WTC11 (cell line): ENCODE measurements at regions not wholly inside any gene's neighbourhood (a gene's known extent, or its start where the extent isn't known, plus 50 kb on each side); places are given as distances from the start of the nearest gene placed in this dataset.

ENCODE experiments used
- ATAC-seq: fragments of 200-7000 bp; cut with Tn5 transposase; 2 replicates; pipeline ENCODE4 v1.10.0; 2021; ENCODE audit warnings: mild to moderate bottlenecking, moderate library complexity
- CTCF ChIA-PET: fragments of 300-600 bp; sonication (Branson Sonifier 250); formaldehyde crosslinking; loops from one replicate; lab custom pipeline; 2021; ENCODE audit warnings: antibody characterized with exemption; lab: Charles Lee
- POLR2A ChIA-PET: fragments of 350-600 bp; sonication (Branson Sonifier 250); formaldehyde crosslinking; loops from one replicate; lab custom pipeline; 2021; ENCODE audit warnings: antibody characterized with exemption; lab: Charles Lee
- DNase-seq: peaks from one replicate; pipeline ENCODE4 v3.0.0; 2021; ENCODE audit warnings: low spot score
- H3K27ac Mint-ChIP-seq: 2 replicates; pipeline ENCODE4 v1.8.0; 2021; ENCODE audit warnings: mixed read lengths
- H3K27me3 Mint-ChIP-seq: 2 replicates; pipeline ENCODE4 v1.8.0; 2021; ENCODE audit warnings: low read depth, mild to moderate bottlenecking, moderate library complexity, mixed read lengths
- H3K36me3 Mint-ChIP-seq: 2 replicates; pipeline ENCODE4 v1.8.0; 2021; ENCODE audit warnings: mixed read lengths
- H3K4me1 Mint-ChIP-seq: 2 replicates; pipeline ENCODE4 v1.8.0; 2022; ENCODE audit warnings: mixed read lengths
- H3K4me3 Mint-ChIP-seq: 2 replicates; pipeline ENCODE4 v1.8.0; 2021; ENCODE audit warnings: mild to moderate bottlenecking, moderate library complexity, mixed read lengths
- H3K9me3 Mint-ChIP-seq: 2 replicates; pipeline ENCODE4 v1.8.0; 2021; ENCODE audit warnings: mixed read lengths
- ATF1 ChIP-seq: sonication (generic); formaldehyde crosslinking; IDR thresholded peaks from 2 replicates; pipeline ENCODE4 v1.8.1; 2023; ENCODE audit warnings: mild to moderate bottlenecking, moderate library complexity, missing genetic modification reagents
- CREB1 ChIP-seq: sonication (generic); formaldehyde crosslinking; IDR thresholded peaks from 2 replicates; pipeline ENCODE4 v1.8.0; 2023; ENCODE audit warnings: mild to moderate bottlenecking, missing genetic modification reagents
- CREM ChIP-seq: sonication (generic); formaldehyde crosslinking; IDR thresholded peaks from 2 replicates; pipeline ENCODE4 v1.8.1; 2022; ENCODE audit warnings: mild to moderate bottlenecking, missing genetic modification reagents, moderate library complexity
- FOXK1 ChIP-seq: sonication (generic); formaldehyde crosslinking; IDR thresholded peaks from 2 replicates; pipeline ENCODE4 v1.8.0; 2022; ENCODE audit warnings: mild to moderate bottlenecking, moderate library complexity, missing genetic modification reagents
- FOXP1 ChIP-seq: sonication (generic); formaldehyde crosslinking; IDR thresholded peaks from 2 replicates; pipeline ENCODE4 v1.8.0; 2022; ENCODE audit warnings: missing genetic modification reagents, mild to moderate bottlenecking, moderate library complexity, borderline replicate concordance
- GTF2I ChIP-seq: fragments of 250-450 bp; sonication (Bioruptor Pico); conservative IDR thresholded peaks from 2 replicates; pipeline ENCODE4 v1.4.0; 2021; ENCODE audit warnings: mild to moderate bottlenecking
- HMGA2 ChIP-seq: fragments of 250-450 bp; sonication (Bioruptor Pico); IDR thresholded peaks from 2 replicates; pipeline ENCODE4 v1.4.0; 2021; ENCODE audit warnings: mild to moderate bottlenecking, moderate library complexity
- JUN ChIP-seq: sonication (generic); formaldehyde crosslinking; IDR thresholded peaks from 2 replicates; pipeline ENCODE4 v1.8.0; 2023; ENCODE audit warnings: mild to moderate bottlenecking, missing genetic modification reagents
- MYBL2 ChIP-seq: sonication (generic); formaldehyde crosslinking; IDR thresholded peaks from 2 replicates; pipeline ENCODE4 v1.8.1; 2023; ENCODE audit warnings: mild to moderate bottlenecking, moderate library complexity, missing genetic modification reagents
- NFYB ChIP-seq: sonication (generic); formaldehyde crosslinking; conservative IDR thresholded peaks from 2 replicates; pipeline ENCODE4 v1.8.0; 2022; ENCODE audit warnings: low read depth, missing genetic modification reagents
- PRRX2 ChIP-seq: fragments of 250-450 bp; sonication (Bioruptor Pico); IDR thresholded peaks from 2 replicates; pipeline ENCODE4 v1.8.0; 2021; ENCODE audit warnings: mild to moderate bottlenecking
- RORB ChIP-seq: fragments of 250-450 bp; sonication (Bioruptor Pico); IDR thresholded peaks from 2 replicates; pipeline ENCODE4 v1.9.0; 2021; ENCODE audit warnings: mild to moderate bottlenecking
- ZNF121 ChIP-seq: sonication (generic); formaldehyde crosslinking; IDR thresholded peaks from 2 replicates; pipeline ENCODE4 v1.8.0; 2023; ENCODE audit warnings: missing genetic modification reagents
- ZNF138 ChIP-seq: sonication (generic); formaldehyde crosslinking; conservative IDR thresholded peaks from 2 replicates; pipeline ENCODE4 v1.8.1; 2022; ENCODE audit warnings: mild to moderate bottlenecking, moderate library complexity, missing genetic modification reagents
- ZNF219 ChIP-seq: sonication (generic); formaldehyde crosslinking; IDR thresholded peaks from 2 replicates; pipeline ENCODE4 v1.8.0; 2023; ENCODE audit warnings: missing genetic modification reagents, mild to moderate bottlenecking, borderline replicate concordance
- ZNF317 ChIP-seq: sonication (generic); formaldehyde crosslinking; IDR thresholded peaks from 2 replicates; pipeline ENCODE4 v1.8.1; 2023; ENCODE audit warnings: low read depth, mild to moderate bottlenecking, moderate library complexity, missing genetic modification reagents, borderline replicate concordance
- TF ChIP-seq, protein P1 (sequence below): sonication (generic); formaldehyde crosslinking; IDR thresholded peaks from 2 replicates; pipeline ENCODE4 v1.8.0; 2022; ENCODE audit warnings: mild to moderate bottlenecking, missing genetic modification reagents
- TF ChIP-seq, protein P2 (sequence below): sonication (generic); formaldehyde crosslinking; IDR thresholded peaks from 2 replicates; pipeline ENCODE4 v1.8.1; 2022; ENCODE audit warnings: low read depth, missing genetic modification reagents, borderline replicate concordance
- TF ChIP-seq, protein P3 (sequence below): sonication (generic); formaldehyde crosslinking; IDR thresholded peaks from 2 replicates; pipeline ENCODE4 v1.8.0; 2022; ENCODE audit warnings: mild to moderate bottlenecking, missing genetic modification reagents
- TF ChIP-seq, protein P4 (sequence below): fragments of 250-450 bp; sonication (Bioruptor Pico); IDR thresholded peaks from 2 replicates; pipeline ENCODE4 v1.9.0; 2021; ENCODE audit warnings: mild to moderate bottlenecking
- TF ChIP-seq, protein P5 (sequence below): sonication (generic); formaldehyde crosslinking; IDR thresholded peaks from 2 replicates; pipeline ENCODE4 v1.8.1; 2023; ENCODE audit warnings: mild to moderate bottlenecking, moderate library complexity, missing genetic modification reagents
- TF ChIP-seq, protein P6 (sequence below): sonication (generic); formaldehyde crosslinking; IDR thresholded peaks from 2 replicates; pipeline ENCODE4 v1.8.1; 2022; ENCODE audit warnings: low read depth, mild to moderate bottlenecking, moderate library complexity, missing genetic modification reagents, borderline replicate concordance
- TF ChIP-seq, protein P7 (sequence below): sonication (generic); formaldehyde crosslinking; IDR thresholded peaks from 2 replicates; pipeline ENCODE4 v1.8.1; 2023; ENCODE audit warnings: mild to moderate bottlenecking, missing genetic modification reagents, moderate library complexity
- TF ChIP-seq, protein P8 (sequence below): sonication (generic); formaldehyde crosslinking; conservative IDR thresholded peaks from 2 replicates; pipeline ENCODE4 v1.8.1; 2023; ENCODE audit warnings: mild to moderate bottlenecking, low read depth, missing genetic modification reagents, moderate library complexity

DNA sequence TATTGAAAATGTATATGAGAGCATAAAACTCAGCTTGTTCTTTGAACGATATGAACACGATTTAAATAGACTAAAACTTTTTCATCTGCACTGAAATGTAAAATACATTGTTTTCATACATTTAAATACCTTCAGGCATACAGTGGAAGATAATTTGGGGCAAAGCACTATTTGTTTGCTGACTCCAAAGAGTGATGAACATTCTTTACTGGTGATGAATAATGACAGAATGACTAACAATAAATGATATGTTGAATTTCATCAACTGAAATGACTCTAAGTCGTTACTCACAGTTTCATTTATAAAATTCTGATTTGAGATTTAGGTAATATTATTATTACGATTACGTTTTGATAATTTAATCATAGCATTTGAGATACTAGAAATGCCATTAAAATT is 1160.1 kb downstream of the NLGN4X start:
- Mint-ChIP-seq H3K4me1 (no peaks in the 10 kb centered on the region), H3K4me3 (no peak overlapping the region), H3K36me3 (no peaks in the 10 kb centered on the region), H3K9me3 (no peaks in the 10 kb centered on the region), H3K27me3 (no peaks in the 10 kb centered on the region)
- no peak for ATAC-seq
- ChIA-PET POLR2A (no interaction called here), CTCF (no interaction called here)
- no peak for DNase-seq
- TF ChIP-seq, protein P1, sequence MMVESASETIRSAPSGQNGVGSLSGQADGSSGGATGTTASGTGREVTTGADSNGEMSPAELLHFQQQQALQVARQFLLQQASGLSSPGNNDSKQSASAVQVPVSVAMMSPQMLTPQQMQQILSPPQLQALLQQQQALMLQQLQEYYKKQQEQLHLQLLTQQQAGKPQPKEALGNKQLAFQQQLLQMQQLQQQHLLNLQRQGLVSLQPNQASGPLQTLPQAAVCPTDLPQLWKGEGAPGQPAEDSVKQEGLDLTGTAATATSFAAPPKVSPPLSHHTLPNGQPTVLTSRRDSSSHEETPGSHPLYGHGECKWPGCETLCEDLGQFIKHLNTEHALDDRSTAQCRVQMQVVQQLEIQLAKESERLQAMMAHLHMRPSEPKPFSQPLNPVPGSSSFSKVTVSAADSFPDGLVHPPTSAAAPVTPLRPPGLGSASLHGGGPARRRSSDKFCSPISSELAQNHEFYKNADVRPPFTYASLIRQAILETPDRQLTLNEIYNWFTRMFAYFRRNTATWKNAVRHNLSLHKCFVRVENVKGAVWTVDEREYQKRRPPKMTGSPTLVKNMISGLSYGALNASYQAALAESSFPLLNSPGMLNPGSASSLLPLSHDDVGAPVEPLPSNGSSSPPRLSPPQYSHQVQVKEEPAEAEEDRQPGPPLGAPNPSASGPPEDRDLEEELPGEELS = no peak
- no peak for TF ChIP-seq JUN (CRISPR knock-in tag)
- no peak for TF ChIP-seq GTF2I (CRISPR knock-in tag)
- no peak for TF ChIP-seq NFYB (CRISPR knock-in tag)
- no peak for TF ChIP-seq CREM (CRISPR knock-in tag)
- TF ChIP-seq, protein P2, sequence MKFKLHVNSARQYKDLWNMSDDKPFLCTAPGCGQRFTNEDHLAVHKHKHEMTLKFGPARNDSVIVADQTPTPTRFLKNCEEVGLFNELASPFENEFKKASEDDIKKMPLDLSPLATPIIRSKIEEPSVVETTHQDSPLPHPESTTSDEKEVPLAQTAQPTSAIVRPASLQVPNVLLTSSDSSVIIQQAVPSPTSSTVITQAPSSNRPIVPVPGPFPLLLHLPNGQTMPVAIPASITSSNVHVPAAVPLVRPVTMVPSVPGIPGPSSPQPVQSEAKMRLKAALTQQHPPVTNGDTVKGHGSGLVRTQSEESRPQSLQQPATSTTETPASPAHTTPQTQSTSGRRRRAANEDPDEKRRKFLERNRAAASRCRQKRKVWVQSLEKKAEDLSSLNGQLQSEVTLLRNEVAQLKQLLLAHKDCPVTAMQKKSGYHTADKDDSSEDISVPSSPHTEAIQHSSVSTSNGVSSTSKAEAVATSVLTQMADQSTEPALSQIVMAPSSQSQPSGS = no peak
- TF ChIP-seq, protein P3, sequence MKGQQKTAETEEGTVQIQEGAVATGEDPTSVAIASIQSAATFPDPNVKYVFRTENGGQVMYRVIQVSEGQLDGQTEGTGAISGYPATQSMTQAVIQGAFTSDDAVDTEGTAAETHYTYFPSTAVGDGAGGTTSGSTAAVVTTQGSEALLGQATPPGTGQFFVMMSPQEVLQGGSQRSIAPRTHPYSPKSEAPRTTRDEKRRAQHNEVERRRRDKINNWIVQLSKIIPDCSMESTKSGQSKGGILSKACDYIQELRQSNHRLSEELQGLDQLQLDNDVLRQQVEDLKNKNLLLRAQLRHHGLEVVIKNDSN = no peak
- TF ChIP-seq, all 79 proteins: peak for 0
- no peak overlapping the region for H3K27ac Mint-ChIP-seq

DNA sequence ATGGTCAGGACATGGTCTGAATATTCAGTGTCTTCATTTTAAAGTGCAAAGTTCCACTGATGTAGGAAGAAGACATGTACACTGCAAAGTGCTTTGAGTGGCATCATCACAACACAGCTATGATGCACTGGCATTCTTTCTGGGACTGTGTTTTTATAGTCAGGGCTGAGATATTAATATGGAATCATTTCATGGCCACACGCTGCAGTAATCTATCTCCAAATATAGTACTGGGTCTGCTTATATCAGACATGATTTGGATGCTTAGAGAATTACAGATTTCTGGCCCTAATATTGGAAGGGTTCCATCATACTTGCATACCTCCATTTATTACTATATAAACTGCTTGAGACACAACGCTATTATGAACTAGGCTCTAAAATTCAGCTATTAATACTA is 1170.9 kb downstream of the NLGN4X start:
- no peak for ATAC-seq

DNA sequence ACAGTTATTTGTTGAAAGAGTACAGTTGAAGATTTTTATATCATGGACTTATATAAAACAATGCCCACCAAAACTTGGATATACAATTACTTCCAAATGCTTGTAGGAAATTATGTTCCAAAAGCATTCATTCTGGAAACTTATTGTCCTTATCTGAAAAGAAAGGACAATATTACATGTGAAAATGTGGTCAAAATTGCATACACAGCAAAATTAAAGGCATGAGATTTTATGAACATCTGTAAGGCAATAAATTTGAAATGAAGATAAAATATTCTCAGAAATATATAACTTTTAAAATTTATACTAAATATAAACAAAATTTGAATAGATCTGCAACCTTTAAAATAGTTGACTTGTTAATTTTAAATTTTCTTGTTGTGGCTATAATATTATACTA is 1173.8 kb downstream of the NLGN4X start:
- no peak overlapping the region for H3K4me3 Mint-ChIP-seq
- POLR2A ChIA-PET = no interaction called here
- peaks cover 14% of the 10 kb centered on the region for H3K4me1 Mint-ChIP-seq
- no peaks in the 10 kb centered on the region for H3K9me3 Mint-ChIP-seq
- CTCF ChIA-PET = no interaction called here
- H3K36me3 Mint-ChIP-seq = peaks cover 2% of the 10 kb centered on the region; the same call in 1 of the 2 replicates
- ATAC-seq (no peak), DNase-seq (no peak)
- H3K27ac Mint-ChIP-seq = no peak overlapping the region
- H3K27me3 Mint-ChIP-seq = no peaks in the 10 kb centered on the region; the same call in 1 of the 2 replicates
- TF ChIP-seq, protein P4, sequence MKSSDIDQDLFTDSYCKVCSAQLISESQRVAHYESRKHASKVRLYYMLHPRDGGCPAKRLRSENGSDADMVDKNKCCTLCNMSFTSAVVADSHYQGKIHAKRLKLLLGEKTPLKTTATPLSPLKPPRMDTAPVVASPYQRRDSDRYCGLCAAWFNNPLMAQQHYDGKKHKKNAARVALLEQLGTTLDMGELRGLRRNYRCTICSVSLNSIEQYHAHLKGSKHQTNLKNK (CRISPR knock-in tag) = no peak
- no peak for TF ChIP-seq PRRX2 (CRISPR knock-in tag)
- TF ChIP-seq RORB = no peak
- TF ChIP-seq, protein P5, sequence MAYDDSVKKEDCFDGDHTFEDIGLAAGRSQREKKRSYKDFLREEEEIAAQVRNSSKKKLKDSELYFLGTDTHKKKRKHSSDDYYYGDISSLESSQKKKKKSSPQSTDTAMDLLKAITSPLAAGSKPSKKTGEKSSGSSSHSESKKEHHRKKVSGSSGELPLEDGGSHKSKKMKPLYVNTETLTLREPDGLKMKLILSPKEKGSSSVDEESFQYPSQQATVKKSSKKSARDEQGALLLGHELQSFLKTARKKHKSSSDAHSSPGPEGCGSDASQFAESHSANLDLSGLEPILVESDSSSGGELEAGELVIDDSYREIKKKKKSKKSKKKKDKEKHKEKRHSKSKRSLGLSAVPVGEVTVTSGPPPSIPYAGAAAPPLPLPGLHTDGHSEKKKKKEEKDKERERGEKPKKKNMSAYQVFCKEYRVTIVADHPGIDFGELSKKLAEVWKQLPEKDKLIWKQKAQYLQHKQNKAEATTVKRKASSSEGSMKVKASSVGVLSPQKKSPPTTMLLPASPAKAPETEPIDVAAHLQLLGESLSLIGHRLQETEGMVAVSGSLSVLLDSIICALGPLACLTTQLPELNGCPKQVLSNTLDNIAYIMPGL (CRISPR knock-in tag) = no peak
- TF ChIP-seq ZNF121 (CRISPR knock-in tag) = no peak
- no peak for TF ChIP-seq ZNF138 (CRISPR knock-in tag)
- no peak for TF ChIP-seq ZNF317
- TF ChIP-seq, protein P6, sequence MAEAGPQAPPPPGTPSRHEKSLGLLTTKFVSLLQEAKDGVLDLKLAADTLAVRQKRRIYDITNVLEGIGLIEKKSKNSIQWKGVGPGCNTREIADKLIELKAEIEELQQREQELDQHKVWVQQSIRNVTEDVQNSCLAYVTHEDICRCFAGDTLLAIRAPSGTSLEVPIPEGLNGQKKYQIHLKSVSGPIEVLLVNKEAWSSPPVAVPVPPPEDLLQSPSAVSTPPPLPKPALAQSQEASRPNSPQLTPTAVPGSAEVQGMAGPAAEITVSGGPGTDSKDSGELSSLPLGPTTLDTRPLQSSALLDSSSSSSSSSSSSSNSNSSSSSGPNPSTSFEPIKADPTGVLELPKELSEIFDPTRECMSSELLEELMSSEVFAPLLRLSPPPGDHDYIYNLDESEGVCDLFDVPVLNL (CRISPR knock-in tag) = no peak
- TF ChIP-seq, protein P7, sequence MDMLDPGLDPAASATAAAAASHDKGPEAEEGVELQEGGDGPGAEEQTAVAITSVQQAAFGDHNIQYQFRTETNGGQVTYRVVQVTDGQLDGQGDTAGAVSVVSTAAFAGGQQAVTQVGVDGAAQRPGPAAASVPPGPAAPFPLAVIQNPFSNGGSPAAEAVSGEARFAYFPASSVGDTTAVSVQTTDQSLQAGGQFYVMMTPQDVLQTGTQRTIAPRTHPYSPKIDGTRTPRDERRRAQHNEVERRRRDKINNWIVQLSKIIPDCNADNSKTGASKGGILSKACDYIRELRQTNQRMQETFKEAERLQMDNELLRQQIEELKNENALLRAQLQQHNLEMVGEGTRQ (CRISPR knock-in tag) = no peak
- no peak for TF ChIP-seq ZNF219
- no peak for TF ChIP-seq HMGA2 (CRISPR knock-in tag)

More for the DNA sequence above, 1170.9 kb downstream of the NLGN4X start:
- Mint-ChIP-seq H3K27me3 (no peaks in the 10 kb centered on the region; the same call in 1 of the 2 replicates), H3K4me1 (peaks cover 14% of the 10 kb centered on the region), H3K27ac (no peak overlapping the region), H3K9me3 (no peaks in the 10 kb centered on the region), H3K36me3 (no peaks in the 10 kb centered on the region), H3K4me3 (no peak overlapping the region)
- TF ChIP-seq CREB1 (CRISPR knock-in tag) (no peak), FOXP1 (CRISPR knock-in tag) (no peak), GTF2I (CRISPR knock-in tag) (no peak), FOXK1 (no peak), ATF1 (CRISPR knock-in tag) (no peak), MYBL2 (no peak)
- TF ChIP-seq, protein P8, sequence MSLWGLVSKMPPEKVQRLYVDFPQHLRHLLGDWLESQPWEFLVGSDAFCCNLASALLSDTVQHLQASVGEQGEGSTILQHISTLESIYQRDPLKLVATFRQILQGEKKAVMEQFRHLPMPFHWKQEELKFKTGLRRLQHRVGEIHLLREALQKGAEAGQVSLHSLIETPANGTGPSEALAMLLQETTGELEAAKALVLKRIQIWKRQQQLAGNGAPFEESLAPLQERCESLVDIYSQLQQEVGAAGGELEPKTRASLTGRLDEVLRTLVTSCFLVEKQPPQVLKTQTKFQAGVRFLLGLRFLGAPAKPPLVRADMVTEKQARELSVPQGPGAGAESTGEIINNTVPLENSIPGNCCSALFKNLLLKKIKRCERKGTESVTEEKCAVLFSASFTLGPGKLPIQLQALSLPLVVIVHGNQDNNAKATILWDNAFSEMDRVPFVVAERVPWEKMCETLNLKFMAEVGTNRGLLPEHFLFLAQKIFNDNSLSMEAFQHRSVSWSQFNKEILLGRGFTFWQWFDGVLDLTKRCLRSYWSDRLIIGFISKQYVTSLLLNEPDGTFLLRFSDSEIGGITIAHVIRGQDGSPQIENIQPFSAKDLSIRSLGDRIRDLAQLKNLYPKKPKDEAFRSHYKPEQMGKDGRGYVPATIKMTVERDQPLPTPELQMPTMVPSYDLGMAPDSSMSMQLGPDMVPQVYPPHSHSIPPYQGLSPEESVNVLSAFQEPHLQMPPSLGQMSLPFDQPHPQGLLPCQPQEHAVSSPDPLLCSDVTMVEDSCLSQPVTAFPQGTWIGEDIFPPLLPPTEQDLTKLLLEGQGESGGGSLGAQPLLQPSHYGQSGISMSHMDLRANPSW (CRISPR knock-in tag) = no peak
- no peak for DNase-seq
- ChIA-PET CTCF (no interaction called here), POLR2A (no interaction called here)
